GM21786 (cell line): ENCODE measurements at regions not wholly inside any gene's neighbourhood (a gene's known extent, or its start where the extent isn't known, plus 50 kb on each side); places are given as distances from the start of the nearest gene placed in this dataset.

Experiments
- ATAC-seq: cut with Tn5 transposase; IDR thresholded peaks from one replicate; pipeline ENCODE4 v1.9.1; 2021; ENCODE audit not compliant: unreplicated experiment

GRCh38 chr18:54020966-54021365, 203.5 kb downstream of the MBD2 start:
- no peak for ATAC-seq

GRCh38 chr18:54020156-54020745, 204.2 kb downstream of the MBD2 start:
- no peak for ATAC-seq

- ATAC-seq: no peak
These were observed 204.8 kb downstream of the MBD2 start for GRCh38 chr18:54019641-54020040.

- no peak for ATAC-seq
These were observed 211.0 kb downstream of the MBD2 start for GRCh38 chr18:54013452-54013851.

GRCh38 chr18:54004828-54005227, 219.6 kb downstream of the MBD2 start:
- ATAC-seq: no peak

GRCh38 chr18:54003195-54003594, 221.3 kb downstream of the MBD2 start:
- no peak for ATAC-seq

- no peak for ATAC-seq
These were observed 227.4 kb downstream of the MBD2 start for GRCh38 chr18:53997064-53997463.

GRCh38 chr18:53994016-53994415, 230.5 kb downstream of the MBD2 start:
- ATAC-seq: no peak

GRCh38 chr18:53991805-53992204, 232.7 kb downstream of the MBD2 start:
- no peak for ATAC-seq

GRCh38 chr18:53991202-53991601, 233.3 kb downstream of the MBD2 start:
- no peak for ATAC-seq

GRCh38 chr18:53990485-53990884, 234.0 kb downstream of the MBD2 start:
- no peak for ATAC-seq

- ATAC-seq: no peak
These were observed 240.4 kb downstream of the MBD2 start for GRCh38 chr18:53984021-53984420.

GRCh38 chr18:53971331-53971730, 253.1 kb downstream of the MBD2 start:
- ATAC-seq: no peak

- no peak for ATAC-seq
These were observed 271.8 kb downstream of the MBD2 start for GRCh38 chr18:53952700-53953099.

GRCh38 chr18:53950545-53950944, 273.9 kb downstream of the MBD2 start:
- no peak for ATAC-seq

- ATAC-seq: no peak
These were observed 275.5 kb downstream of the MBD2 start for GRCh38 chr18:53948991-53949390.

GRCh38 chr18:53947092-53947640, 277.3 kb downstream of the MBD2 start:
- ATAC-seq: no peak

GRCh38 chr18:53946594-53946993, 277.9 kb downstream of the MBD2 start:
- no peak for ATAC-seq

GRCh38 chr18:53944721-53945120, 279.7 kb downstream of the MBD2 start:
- no peak for ATAC-seq

- no peak for ATAC-seq
These were observed 281.1 kb downstream of the MBD2 start for GRCh38 chr18:53943326-53943860.

- ATAC-seq: no peak
These were observed 282.7 kb downstream of the MBD2 start for GRCh38 chr18:53941601-53942338.

- no peak for ATAC-seq
These were observed 287.4 kb downstream of the MBD2 start for GRCh38 chr18:53937037-53937436.
